Coronary artery (tissue), 2 donors: ENCODE measurements at regions not wholly inside any gene's neighbourhood (a gene's known extent, or its start where the extent isn't known, plus 50 kb on each side); places are given as distances from the start of the nearest gene placed in this dataset.

Experiments
- DNase-seq: peaks from one replicate; pipeline ENCODE4 v3.0.0-alpha.2; 2017; ENCODE audit warnings: low spot score
- H3K27ac ChIP-seq, 2 donors: fragments of 200-600 bp; sonication (generic); one replicate each; pipeline ENCODE4 v1.5.1; 2016 to 2019
- H3K4me3 ChIP-seq: fragments of 200-600 bp; sonication (generic); 2 replicates; pipeline ENCODE4 v1.5.1; 2016; ENCODE audit warnings: mild to moderate bottlenecking, moderate library complexity
- TF ChIP-seq, protein P1 (sequence below): fragments of 200-600 bp; sonication (generic); IDR thresholded peaks from one replicate; pipeline ENCODE4 v1.5.1; 2019; ENCODE audit warnings: antibody characterized with exemption

DNA sequence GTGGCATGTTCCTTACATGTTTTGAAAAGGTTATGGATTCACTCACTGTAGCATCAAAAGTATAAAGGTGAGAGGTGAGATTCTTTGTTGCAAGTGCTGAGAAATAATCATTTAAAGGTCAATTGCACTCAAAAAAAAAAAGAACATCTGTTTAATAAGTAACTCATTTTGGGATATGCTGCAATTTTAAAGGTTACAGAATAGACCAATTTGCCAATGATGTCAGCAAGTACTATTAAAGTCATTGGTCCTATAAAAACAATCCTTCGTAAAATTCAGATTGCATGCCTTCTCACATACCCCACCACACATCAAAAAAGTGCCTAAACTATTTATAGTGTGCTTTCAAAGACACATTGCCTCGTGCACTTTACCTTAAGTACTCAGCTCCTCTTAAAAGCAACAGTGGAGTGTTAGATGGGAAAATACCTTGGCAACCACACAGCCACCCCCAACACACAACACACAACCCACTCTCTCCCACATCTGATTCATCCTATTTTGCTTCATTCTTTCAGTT, 218.2 kb upstream of the ADGRL2 start:
- Histone ChIP-seq H3K4me3 (no peak overlapping the region), H3K27ac (no peak overlapping the region)
- TF ChIP-seq, protein P1, sequence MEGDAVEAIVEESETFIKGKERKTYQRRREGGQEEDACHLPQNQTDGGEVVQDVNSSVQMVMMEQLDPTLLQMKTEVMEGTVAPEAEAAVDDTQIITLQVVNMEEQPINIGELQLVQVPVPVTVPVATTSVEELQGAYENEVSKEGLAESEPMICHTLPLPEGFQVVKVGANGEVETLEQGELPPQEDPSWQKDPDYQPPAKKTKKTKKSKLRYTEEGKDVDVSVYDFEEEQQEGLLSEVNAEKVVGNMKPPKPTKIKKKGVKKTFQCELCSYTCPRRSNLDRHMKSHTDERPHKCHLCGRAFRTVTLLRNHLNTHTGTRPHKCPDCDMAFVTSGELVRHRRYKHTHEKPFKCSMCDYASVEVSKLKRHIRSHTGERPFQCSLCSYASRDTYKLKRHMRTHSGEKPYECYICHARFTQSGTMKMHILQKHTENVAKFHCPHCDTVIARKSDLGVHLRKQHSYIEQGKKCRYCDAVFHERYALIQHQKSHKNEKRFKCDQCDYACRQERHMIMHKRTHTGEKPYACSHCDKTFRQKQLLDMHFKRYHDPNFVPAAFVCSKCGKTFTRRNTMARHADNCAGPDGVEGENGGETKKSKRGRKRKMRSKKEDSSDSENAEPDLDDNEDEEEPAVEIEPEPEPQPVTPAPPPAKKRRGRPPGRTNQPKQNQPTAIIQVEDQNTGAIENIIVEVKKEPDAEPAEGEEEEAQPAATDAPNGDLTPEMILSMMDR = no peak
- no peak for DNase-seq

DNA sequence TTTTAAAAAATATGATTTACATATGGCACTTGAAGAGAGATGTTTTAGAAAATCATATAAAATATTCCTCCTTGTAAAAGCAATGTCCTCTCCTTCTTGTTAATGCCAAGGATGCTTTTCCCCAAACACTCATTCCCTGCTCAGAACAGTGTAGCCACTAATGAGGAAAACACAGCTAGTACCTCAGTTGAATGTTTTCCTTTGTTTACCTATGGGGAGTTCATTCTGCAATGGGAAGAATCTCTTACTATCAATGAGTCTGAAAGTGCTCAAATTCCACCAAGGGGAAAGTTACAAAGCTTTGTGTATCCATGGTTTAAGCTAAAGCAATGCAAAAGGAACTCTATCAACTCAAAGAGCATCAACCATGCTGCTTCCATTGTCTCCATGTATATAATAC, 221.9 kb upstream of the ADGRL2 start:
- H3K4me3 ChIP-seq = no peak overlapping the region
- no peak overlapping the region for H3K27ac ChIP-seq
- TF ChIP-seq, protein P1 = no peak
- DNase-seq = no peak

DNA sequence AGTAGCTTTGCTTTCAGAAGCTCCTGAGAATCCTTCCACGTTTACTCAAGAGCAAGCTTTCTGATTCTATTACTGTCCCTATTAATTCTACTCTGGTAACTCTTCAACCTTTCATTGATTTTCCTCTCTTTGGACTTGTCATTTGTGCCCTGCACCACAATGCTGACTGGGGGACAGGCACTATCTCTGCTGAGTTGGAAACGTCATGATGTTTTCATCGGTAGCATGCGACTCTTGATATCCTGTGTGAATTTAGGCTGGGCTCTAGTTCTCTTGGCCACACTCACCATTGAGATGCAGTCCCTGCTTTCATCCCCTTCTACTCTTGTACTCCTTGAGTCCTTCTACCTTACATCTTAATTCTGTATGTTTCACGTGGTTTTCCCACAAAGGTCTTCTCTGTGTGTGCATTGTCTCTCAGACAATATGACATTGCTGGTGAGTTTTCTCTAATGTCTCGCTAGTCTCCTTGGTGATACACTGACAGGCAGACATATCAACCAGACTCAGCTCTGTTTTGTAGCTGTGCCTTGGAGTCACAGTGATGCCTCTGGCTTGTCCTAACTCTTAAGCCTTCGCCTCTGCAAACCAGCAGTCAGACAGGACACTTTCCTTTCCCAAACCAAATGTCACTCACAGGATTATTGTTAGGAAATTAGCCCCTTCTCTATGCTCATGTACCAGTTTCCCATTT, 223.6 kb upstream of the ADGRL2 start:
- DNase-seq = no peak
- H3K4me3 ChIP-seq = no peak overlapping the region
- TF ChIP-seq, protein P1 = no peak
- H3K27ac ChIP-seq = no peak overlapping the region

GRCh38 chr1:81574408-81574807, 226.3 kb upstream of the ADGRL2 start:
- TF ChIP-seq, protein P1 = no peak
- no peak for DNase-seq
- Histone ChIP-seq H3K4me3 (no peak overlapping the region), H3K27ac (no peak overlapping the region)

- DNase-seq = no peak
- TF ChIP-seq, protein P1 = no peak
- Histone ChIP-seq H3K27ac (no peak overlapping the region), H3K4me3 (no peak overlapping the region)
Measured at GRCh38 chr1:81573458-81573857, 227.3 kb upstream of the ADGRL2 start.

GRCh38 chr1:81571946-81572345, 228.8 kb upstream of the ADGRL2 start:
- TF ChIP-seq, protein P1 = no peak
- DNase-seq = no peak
- no peak overlapping the region for H3K4me3 ChIP-seq
- no peak overlapping the region for H3K27ac ChIP-seq

- TF ChIP-seq, protein P1 = no peak
- no peak for DNase-seq
- Histone ChIP-seq H3K27ac (no peak overlapping the region), H3K4me3 (no peak overlapping the region)
Measured at GRCh38 chr1:81569761-81570160, 231.0 kb upstream of the ADGRL2 start.
